Uterus (tissue), 2 donors: ENCODE measurements at regions not wholly inside any gene's neighbourhood (a gene's known extent, or its start where the extent isn't known, plus 50 kb on each side); places are given as distances from the start of the nearest gene placed in this dataset.

ENCODE experiments used
- CTCF ChIP-seq, 4 experiments: fragments of 200-600 bp in 2 of 4; fragments of 450-650 bp in 2 of 4; sonication (generic) in 2 of 4; IDR thresholded peaks; one replicate each; pipeline ENCODE4 v1.5.1; 2016 to 2019; ENCODE audit warnings: antibody characterized with exemption in 4 of 4, mild to moderate bottlenecking in 2 of 4, moderate library complexity in 1 of 4
- POLR2A ChIP-seq, 2 donors: fragments of 450-650 bp; IDR thresholded peaks; one replicate each; pipeline ENCODE4 v1.6.1; 2016; ENCODE audit warnings: antibody characterized with exemption in 2 of 2, mild to moderate bottlenecking in 1 of 2, moderate library complexity in 1 of 2

- TF ChIP-seq CTCF (IDR thresholded peaks at IDR 0.05) (no peak), POLR2A (IDR thresholded peaks at IDR 0.05) (no peak)
Measured at GRCh38 chr5:17046320-17046719, 110.2 kb upstream of the MYO10 start.
